ENCODE measurements at regions not wholly inside any gene's neighbourhood (a gene's known extent, or its start where the extent isn't known, plus 50 kb on each side); places are given as distances from the start of the nearest gene placed in this dataset.

- Histone ChIP-seq H3K4me3 (no peak overlapping the region), H3K4me1 (no peaks in the 10 kb centered on the region), H3K36me3 (no peaks in the 10 kb centered on the region), H3K27ac (no peak overlapping the region), H3K9me3 (no peaks in the 10 kb centered on the region), H3K27me3 (no peaks in the 10 kb centered on the region)
- no peak for DNase-seq (ENCODE audit: extremely low spot score in 2 of 2)
- TF ChIP-seq CTCF (IDR thresholded peaks at IDR 0.05) (no peak), POLR2AphosphoS5 (IDR thresholded peaks at IDR 0.05; ENCODE audit: insufficient read depth in 1 of 2, low read depth in 1 of 2) (no peak), POLR2A (IDR thresholded peaks at IDR 0.05) (no peak)
- intact Hi-C loops (cut with DNase I), result no loop called here
These were observed 914.4 kb upstream of the SEMA6A start for GRCh38 chr5:117488976-117489500.

- DNase-seq (ENCODE audit: extremely low spot score in 2 of 2), result no peak
- no peaks in the 10 kb centered on the region for H3K9me3 ChIP-seq
- H3K4me1 ChIP-seq, result no peaks in the 10 kb centered on the region
- no peak for TF ChIP-seq POLR2A (IDR thresholded peaks at IDR 0.05)
- no peak for TF ChIP-seq CTCF (IDR thresholded peaks at IDR 0.05)
- TF ChIP-seq POLR2AphosphoS5 (IDR thresholded peaks at IDR 0.05; ENCODE audit: insufficient read depth in 1 of 2, low read depth in 1 of 2), result no peak
- H3K27me3 ChIP-seq, result no peaks in the 10 kb centered on the region
- H3K27ac ChIP-seq, result no peak overlapping the region
- H3K4me3 ChIP-seq, result no peak overlapping the region
- no peaks in the 10 kb centered on the region for H3K36me3 ChIP-seq
- intact Hi-C loops (cut with DNase I), result no loop called here
These were observed 912.9 kb upstream of the SEMA6A start for GRCh38 chr5:117487556-117487955.

- Histone ChIP-seq H3K9me3 (no peaks in the 10 kb centered on the region), H3K36me3 (no peaks in the 10 kb centered on the region), H3K27ac (no peak overlapping the region), H3K27me3 (no peaks in the 10 kb centered on the region), H3K4me3 (no peak overlapping the region), H3K4me1 (no peaks in the 10 kb centered on the region)
- no peak for TF ChIP-seq CTCF (IDR thresholded peaks at IDR 0.05)
- no peak for TF ChIP-seq POLR2A (IDR thresholded peaks at IDR 0.05)
- no peak for TF ChIP-seq POLR2AphosphoS5 (IDR thresholded peaks at IDR 0.05; ENCODE audit: insufficient read depth in 1 of 2, low read depth in 1 of 2)
- DNase-seq (ENCODE audit: extremely low spot score in 2 of 2), result no peak
- intact Hi-C loops (cut with DNase I), result no loop called here
These were observed 912.3 kb upstream of the SEMA6A start for GRCh38 chr5:117486879-117487391.

- Histone ChIP-seq H3K27me3 (no peaks in the 10 kb centered on the region), H3K27ac (no peak overlapping the region), H3K4me3 (no peak overlapping the region), H3K9me3 (no peaks in the 10 kb centered on the region), H3K36me3 (no peaks in the 10 kb centered on the region), H3K4me1 (no peaks in the 10 kb centered on the region)
- DNase-seq (ENCODE audit: extremely low spot score in 2 of 2), result no peak
- TF ChIP-seq POLR2AphosphoS5 (IDR thresholded peaks at IDR 0.05; ENCODE audit: insufficient read depth in 1 of 2, low read depth in 1 of 2) (no peak), CTCF (IDR thresholded peaks at IDR 0.05) (no peak), POLR2A (IDR thresholded peaks at IDR 0.05) (no peak)
- intact Hi-C loops (cut with DNase I), result no loop called here
These were observed 911.6 kb upstream of the SEMA6A start for GRCh38 chr5:117486261-117486660.

- no peaks in the 10 kb centered on the region for H3K27me3 ChIP-seq
- TF ChIP-seq POLR2AphosphoS5 (IDR thresholded peaks at IDR 0.05; ENCODE audit: insufficient read depth in 1 of 2, low read depth in 1 of 2) (no peak), POLR2A (IDR thresholded peaks at IDR 0.05) (no peak)
- intact Hi-C loops (cut with DNase I), result no loop called here
- H3K27ac ChIP-seq, result no peak overlapping the region
- DNase-seq (ENCODE audit: extremely low spot score in 2 of 2), result no peak
- H3K4me3 ChIP-seq, result no peak overlapping the region
- no peaks in the 10 kb centered on the region for H3K36me3 ChIP-seq
- H3K9me3 ChIP-seq, result no peaks in the 10 kb centered on the region
- H3K4me1 ChIP-seq, result no peaks in the 10 kb centered on the region
These were observed 901.3 kb upstream of the SEMA6A start for GRCh38 chr5:117475919-117476318.

Data from vagina (tissue), 2 donors.